ENCODE measurements at regions not wholly inside any gene's neighbourhood (a gene's known extent, or its start where the extent isn't known, plus 50 kb on each side); places are given as distances from the start of the nearest gene placed in this dataset.
"Not testable (repeated sequence)": the region's sequence is repeated elsewhere in the genome, so short reads cannot be mapped to it uniquely, and the experiment has no call there.

DNA sequence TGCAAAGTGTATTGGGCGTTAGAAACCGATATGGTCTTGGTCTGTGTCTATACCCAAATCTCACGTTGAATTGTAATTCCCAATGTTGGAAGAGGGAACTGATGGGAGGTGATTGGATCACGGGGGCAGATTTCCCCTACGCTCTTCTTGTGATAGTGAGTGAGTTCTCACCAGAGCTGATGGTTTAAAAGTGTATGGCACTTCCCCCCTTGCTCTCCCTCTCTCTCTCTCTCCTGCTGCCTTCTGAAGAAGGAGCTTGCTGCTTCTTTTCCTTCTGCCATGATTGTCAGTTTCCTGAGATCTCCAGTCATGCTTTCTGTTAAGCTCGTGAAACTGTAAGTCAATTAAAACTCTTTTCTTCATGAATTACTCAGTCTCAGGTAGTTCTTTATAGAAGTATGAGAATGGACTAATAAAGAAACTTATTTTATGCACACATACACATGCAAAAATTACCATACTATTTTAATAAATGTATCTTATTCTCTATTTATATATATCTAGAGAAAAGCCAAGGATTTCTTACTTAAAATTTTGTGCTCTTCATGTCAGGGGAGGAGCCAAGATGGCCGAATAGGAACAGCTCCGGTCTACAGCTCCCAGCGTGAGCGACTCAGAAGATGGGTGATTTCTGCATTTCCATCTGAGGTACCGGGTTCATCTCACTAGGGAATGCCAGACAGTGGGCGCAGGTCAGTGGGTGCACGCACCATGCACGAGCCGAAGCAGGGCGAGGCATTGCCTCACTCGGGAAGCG lies 1891.0 kb upstream of the FLRT2 start:
- peak; percentile 55 for DNase-seq

DNA sequence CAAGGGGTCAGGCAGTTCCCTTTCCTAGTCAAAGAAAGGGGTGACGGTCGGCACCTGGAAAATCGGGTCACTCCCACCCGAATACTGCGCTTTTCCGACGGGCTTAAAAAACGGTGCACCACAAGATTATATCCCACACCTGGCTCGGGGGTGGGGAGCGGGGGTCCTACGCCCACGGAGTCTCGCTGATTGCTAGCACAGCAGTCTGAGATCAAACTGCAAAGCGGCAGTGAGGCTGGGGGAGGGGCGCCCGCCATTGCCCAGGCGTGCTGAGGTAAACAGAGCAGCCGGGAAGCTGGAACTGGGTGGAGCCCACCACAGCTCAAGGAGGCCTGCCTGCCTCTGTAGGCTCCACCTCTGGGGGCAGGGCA lies 1890.5 kb upstream of the FLRT2 start:
- peak; percentile 68 for DNase-seq

DNA sequence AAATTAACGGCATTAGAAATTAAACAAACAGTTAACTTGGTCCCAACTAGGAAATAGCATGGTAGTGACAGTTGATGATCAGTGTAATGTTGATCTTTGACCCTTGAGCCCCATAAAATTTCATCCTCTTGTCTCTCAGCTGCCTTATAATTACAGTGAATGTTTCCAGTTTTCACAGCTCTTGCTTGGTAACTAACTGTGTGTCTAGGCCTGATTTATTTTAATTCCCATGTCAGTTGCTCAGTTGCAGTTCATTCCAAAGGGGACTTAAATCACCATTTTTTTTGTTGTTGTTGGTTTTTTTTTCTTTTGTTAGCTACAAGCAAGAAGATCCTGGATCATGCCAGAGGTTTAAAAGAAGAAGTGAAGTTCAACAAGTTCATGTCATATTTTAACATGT lies 1883.7 kb upstream of the FLRT2 start:
- DNase-seq = no peak

DNA sequence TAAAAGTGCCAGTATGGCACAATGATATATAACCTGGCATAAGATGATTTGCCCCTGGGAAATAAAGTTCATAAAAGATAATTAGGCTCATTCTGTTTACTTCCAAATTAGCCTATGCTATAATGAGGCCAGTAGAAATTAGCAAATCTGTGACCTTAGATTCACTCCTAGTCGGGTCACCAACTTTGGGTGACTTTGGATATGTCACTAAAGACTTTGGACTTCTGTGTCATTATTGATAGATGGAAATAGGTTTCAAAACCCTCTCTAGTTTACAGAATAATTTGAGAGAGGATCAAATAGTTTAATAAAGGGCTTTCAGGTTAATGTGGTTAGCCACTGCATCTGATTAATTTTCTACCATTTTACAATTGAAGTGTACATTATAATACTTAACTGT lies 1869.3 kb upstream of the FLRT2 start:
- no peak for DNase-seq

DNA sequence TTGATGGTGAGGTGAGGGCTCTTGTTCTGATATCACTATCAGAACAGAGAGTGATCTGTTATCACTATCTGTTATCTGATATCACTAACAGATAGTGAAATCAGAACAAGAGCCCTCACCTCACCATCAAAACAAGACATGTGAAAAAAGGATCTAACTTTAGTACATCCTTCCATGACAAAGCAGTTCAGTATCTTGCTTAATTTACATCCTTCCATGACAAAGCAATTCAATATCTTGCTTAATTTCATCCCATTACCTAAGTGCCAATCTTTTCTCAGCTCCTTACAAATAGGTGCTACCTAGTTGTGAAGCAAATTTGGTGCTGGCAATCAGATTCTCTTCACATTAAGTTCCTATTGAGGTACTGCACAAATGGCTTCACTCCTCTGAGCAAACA lies 1865.6 kb upstream of the FLRT2 start:
- DNase-seq = no peak

DNA sequence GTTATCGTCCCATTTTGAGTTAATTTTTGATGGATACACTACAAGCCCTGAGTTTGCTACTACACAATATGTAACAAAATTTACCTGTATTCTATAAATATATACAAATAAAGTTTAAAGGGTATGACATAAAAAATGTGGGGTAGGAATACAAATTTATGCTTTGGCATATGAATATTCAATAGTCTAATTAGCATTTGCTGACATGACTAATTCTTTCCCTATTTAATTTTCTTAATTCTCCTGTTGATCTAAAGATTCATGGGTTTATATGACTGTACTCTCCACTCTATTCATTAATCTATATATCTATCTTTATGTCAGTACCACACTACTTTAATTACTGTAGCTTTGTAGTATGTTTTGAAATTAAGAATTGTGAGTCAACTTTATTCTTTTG lies 1840.7 kb upstream of the FLRT2 start:
- DNase-seq = no peak

DNA sequence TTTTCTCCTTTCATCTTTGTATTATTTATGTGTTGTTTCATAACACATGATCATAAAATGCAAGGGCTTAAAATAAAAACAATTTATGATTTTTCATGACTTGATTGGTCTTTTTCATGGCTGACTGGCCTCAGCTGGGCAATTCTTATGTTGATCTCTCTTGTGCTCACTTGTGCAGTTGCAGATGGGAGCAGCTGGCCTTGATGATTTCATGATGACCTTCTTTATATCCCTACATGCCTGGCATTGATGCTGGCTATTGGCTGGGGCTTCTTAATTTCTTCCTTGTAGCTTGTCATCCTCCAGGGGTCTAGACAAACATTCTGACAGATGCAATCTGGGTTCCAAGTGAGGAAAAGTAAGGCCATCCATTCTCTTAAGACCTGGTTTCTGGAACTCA lies 1832.8 kb upstream of the FLRT2 start:
- no peak for DNase-seq

DNA sequence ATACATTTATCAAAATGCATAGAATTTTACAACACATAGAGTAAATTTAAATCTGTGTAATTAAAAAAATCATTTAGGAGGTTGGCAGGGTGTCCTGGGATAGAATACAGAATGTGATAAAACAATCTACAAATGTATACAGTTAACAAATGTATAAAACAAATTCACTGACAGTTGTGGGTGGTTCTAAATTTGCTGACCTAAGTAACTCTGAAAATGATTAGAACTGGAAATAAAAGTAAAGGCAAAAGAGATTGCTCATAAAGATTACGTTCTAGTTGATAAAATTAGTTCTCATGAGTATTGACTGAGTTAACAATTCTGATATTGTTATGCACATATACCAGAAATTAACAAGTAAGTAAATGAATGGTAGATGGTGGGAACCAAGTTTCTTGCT lies 1827.3 kb upstream of the FLRT2 start:
- no peak for DNase-seq

DNA sequence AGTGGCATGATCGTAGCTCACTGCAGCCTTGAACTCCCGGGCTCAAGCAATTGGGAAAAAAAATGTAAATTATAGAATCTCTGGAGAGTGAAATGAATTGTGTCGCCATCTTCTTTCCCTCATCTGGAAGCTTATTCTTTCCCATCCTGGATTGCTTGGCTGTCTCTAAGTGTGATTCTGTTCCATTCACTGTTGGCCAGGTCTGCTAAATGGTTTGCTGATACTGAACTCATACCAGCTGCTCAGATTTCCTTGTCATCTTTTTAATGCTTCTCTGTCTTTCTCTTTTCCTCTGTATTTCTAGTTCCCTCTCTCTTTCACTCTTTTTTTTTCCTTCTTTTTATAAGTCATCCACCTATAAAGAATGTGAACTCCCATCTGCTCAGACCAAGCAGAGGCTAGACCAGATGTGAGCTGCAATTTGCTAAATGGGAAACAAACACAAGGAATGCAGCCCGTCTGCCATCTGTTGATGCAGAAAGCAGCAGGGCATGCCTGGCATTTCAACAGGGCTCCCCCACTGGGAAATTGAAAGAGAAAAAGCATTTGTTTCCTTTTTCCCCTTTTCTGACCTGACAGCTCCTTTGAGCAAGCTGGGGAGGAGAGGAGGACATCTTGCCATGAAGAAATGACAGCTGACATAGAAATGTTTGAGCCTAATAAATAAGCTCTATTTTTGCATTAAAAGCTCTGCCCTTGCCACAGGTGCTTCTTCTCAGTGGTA lies 1823.6 kb upstream of the FLRT2 start:
- no peak for DNase-seq

DNA sequence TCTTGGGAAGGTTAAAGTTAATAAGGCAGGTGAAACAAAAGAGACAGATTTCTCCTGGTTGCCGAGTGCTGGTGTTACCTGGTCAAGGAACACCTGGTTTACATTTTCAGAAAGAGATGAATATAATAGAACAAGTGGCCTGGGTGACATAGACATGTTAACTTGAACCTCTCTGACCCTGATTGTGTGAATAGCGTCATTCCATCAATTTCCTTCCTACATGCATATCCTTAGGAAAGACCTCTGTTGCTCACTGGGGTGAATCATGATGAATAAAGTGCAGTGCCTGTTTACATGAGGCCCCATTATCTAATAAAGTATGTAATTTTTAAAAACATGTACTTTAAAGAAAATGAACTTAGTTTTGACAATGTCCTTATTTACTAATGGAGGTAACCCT lies 1822.9 kb upstream of the FLRT2 start:
- no peak for DNase-seq

DNA sequence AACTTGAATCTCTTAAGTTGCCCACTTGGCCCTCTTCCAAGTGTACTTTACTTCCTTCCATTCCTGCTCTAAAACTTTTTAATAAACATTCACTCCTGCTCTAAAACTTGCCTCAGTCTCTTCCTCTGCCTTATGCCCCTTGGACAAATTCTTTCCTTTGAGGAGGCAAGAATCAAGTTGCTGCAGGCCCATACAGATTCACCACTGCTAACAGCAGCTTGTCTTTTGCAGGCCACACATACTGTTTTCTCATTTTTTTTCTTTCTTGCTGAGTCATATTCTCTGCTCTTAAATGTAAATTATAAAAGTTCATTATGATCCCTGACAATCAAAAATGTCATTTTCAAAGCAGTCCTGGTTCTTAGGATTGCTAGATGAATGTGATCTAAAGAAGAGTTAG lies 1820.8 kb upstream of the FLRT2 start:
- no peak for DNase-seq

DNA sequence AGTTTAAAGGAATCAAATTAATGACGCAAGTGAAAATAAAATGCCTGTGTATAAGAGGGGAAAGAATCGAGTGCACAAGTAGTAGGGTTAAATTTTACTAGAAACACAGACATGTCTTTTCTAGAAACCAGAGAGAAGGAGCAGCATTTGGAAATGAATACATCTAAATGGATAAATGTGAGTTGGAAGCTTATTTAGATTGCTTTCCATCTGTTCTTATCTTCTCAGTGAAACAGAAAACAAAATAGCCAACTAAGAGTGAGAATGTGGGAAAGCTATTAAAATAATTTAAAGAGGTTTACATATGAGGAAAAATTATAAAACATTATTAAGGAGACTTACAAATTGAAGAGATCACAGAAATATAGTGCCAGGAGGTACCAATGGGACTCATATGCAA lies 1818.9 kb upstream of the FLRT2 start:
- DNase-seq = no peak

DNA sequence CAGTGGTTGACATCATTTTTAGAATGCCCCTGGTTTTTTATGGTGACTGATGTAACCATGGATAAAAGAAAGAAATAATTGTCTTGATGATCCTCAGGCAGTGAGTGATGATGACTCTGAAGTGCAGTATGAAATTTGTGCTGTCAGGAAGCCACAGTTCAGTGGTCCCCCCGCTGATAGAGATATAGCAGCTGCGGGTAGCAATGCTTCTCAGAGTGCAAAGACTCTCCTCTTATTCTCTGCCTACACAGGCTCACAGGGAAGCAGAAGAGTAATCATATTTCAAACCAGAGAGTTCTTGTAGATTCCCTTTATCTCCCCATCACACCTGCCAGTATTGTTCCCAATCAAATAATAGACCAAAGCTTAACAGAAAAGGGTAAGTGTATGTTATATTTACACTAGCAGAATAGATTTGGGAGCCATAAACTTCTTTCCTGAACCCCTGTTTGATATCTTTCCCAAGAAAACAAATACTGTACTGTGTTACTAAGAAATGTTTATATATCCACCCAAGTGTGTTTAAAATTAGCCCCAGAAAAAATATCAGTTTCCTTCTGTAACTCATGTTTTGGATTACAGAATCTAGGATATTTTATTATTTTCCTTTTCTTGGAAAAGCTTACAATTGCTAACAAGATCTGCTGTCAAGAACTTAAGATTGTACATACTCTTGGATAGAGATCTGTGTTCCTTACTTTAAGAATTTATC lies 1817.4 kb upstream of the FLRT2 start:
- DNase-seq = no peak

DNA sequence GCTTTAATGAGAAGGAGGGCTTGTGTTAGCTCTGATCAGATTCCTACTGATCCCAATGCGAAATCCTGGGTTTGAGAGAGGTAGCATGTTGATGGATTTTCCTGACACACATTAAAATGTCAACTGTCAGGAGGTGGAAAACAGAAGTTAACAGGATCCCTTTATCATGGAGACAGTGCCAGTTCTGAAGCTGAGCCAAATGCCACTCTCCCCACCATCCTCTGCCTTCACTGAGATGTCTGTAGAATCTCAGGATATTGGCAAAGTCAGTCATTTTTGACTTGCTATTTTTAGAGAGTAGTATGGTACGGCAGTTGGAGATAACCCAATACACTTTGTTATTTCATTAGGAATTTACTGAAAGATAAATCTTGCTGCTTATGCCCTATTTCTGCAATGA lies 1816.2 kb upstream of the FLRT2 start:
- DNase-seq = no peak

DNA sequence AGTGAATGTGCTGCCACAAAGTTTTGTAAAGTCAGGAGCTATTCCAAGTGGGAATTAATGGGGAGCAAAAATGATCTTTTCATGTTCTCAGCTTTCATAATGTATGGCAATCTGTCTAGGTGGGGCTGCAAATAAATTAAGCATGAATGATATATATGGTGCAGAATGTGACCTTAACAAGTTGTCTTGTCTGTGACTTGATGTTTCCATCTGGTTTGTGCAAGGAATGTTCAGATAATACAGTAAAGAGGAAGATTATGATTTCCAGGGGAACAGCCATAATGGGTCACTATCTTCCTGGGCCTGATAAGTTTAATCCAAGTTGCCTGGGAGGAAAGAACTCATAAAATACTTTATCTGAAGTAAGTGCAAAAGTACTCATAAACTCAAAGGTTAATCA lies 1815.8 kb upstream of the FLRT2 start:
- DNase-seq = no peak

DNA sequence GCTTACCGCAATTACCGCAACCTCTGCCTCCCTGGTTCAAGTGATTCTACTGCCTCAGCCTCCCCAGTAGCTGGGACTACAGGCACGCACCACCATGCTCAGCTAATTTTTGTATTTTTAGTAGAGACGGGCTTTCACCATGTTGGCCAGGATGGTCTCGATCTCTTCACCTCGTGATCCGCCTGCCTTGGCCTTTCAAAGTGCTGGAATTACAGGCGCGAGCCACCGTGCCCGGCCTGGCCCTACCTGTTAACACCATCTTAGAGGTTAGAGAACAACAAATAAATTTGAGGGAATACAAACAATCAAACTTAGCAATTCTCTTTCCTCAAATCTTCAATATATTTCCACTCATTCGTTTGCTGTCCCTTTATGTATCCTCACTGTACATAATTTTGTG lies 1810.5 kb upstream of the FLRT2 start:
- not testable (repeated sequence) for DNase-seq

DNA sequence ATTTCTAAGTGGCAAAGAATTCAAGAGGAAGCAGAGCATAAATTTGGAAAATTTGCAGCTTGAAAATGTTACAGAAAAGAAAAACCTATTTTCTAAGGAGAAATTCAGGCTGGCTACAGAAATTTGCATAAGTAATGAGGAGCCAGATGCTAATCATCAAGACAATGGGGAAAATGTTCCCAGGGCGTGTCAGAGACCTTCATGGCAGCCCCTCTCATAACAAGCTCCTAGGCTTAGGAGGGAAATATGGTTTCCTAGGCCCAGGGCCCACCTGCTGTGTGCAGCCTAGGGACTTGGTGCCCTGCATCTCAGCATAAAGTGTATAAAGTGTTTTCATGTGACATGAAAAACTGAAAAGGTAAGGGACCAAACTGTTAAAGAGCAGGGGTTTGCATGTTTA lies 1796.3 kb upstream of the FLRT2 start:
- no peak for DNase-seq

DNA sequence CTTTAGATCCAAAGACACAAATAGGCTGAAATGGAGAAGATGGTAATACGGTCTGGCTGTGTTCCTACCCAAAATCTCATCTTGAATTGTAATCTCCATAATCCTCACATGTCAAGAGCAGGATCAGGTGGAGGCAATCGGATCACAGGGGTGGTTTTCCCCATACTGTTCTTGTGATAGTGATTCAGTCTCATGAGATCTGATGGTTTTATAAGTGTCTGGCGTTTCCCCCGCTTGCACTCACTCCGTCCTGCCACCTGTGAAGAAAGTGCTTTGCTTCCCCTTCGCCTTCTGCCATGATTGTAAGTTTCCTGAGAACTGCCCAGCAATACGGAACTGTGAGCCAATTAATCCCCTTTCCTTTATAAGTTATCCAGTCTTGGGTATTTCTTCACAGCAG lies 1795.5 kb upstream of the FLRT2 start:
- DNase-seq = no peak

DNA sequence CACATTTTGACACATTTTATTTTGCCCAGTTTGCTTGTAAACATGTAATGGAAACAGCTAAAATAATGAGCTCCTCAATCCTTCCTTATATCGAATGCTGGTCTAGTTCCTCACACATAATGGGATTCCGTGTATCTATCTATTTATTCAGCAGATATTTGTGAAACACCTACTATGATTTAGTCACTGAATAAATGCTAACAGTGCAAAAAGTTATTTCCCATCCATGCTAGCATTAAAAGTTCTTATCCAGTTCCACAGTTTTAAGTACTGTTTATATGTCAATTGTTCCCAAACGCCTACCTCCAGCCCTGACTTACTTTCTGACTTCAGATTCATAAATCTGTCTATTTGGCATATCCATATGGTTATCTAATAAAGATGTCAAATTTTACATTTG lies 1788.7 kb upstream of the FLRT2 start:
- DNase-seq = no peak

DNA sequence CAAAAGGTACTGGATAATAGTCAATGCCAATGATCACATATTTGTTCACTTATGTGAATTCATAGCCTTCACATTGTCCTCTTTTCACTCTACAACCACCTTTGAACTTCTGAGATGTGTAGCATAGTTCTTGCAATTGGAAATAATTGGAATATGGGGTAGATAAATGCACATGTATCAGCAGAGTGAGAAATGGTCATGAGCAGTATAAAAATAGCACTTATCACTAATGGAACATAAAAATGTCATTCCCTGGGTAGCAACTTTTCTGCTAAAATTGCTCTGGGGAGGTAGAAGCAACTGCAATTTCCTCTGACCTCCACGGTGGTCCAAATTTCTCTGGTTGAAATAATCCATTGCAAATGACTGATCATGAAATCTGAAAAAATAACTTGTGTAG lies 1785.7 kb upstream of the FLRT2 start:
- no peak for DNase-seq

DNA sequence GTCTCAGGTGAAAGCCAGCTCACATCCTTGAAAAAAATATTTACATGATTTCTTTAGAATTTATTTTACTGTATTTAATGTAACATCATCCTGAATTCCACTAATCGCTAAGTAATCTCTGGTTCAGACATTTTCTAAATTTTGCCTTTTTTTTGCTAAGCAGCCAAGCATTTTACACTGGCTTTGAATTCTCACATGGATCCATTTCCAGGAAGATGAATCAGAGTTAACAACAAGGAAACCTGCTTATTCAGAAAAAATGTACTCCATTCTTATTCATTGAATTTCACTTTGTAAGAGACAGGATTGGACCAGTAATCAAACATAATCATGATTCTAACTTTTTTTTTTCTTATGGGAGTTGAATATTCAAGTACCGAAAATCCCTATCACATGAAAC lies 1785.1 kb upstream of the FLRT2 start:
- DNase-seq = no peak

DNA sequence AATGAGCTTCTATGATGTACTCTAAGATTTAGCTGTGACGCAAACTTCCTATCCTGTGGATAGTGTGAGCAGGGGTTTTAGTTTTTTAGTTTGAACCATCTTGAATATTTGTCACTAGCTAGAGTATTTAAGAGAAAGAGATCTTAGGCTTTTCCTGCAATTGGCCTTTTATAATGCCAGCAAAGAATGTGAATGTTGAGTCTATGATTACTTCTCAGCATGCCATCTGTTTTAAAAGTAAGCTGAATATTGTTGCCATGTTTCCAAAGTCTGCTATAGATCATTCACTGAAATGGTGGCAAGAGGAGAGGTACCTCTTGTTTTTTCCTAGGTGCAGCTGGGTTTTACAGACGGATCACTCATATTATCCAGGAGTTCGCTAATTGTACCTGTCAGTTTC lies 1783.6 kb upstream of the FLRT2 start:
- DNase-seq = no peak

DNA sequence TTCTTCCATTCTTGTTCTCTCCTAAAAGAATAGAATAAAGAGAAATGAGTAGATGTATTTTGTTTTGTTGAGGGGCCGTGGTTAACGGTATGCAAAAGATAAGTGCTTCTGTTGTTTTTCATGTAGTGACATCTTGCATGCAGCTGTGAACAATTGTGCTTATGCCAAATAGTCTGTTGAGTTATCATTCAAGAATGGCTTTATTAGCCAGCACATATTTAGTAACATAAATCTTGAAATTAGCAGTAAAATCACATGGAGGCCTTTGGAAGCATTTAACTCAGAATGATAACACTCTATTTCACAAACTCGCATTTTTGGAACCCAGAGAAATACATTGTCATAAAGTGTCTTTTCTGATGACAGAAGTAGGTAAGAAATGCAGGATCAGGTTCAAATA lies 1772.0 kb upstream of the FLRT2 start:
- DNase-seq = no peak

Measured in DMS53 (cell line).